IMR-90 (cell line): ENCODE measurements at regions not wholly inside any gene's neighbourhood (a gene's known extent, or its start where the extent isn't known, plus 50 kb on each side); places are given as distances from the start of the nearest gene placed in this dataset.

Source experiments
- ATAC-seq: fragments of 200-7000 bp; cut with Tn5 transposase; 2 replicates; pipeline ENCODE4 v1.9.1; 2020; ENCODE audit warnings: low read depth, mild to moderate bottlenecking, moderate library complexity
- BruUV-seq: library from RNA; stranded (reverse); fragments of 400-500 nt; replicated peaks from 2 replicates; lab custom pipeline; 2021; lab: Mats Ljungman, UMichigan
- CTCF ChIA-PET: fragments of 300-600 bp; formaldehyde crosslinking; extraction: SDS; loops from one replicate; lab custom pipeline; 2021; ENCODE audit warnings: antibody characterized with exemption; lab: Yijun Ruan, JAX
- POLR2A ChIA-PET: fragments of 300-600 bp; sonication (Branson Sonifier 250); formaldehyde crosslinking; loops from one replicate; lab custom pipeline; 2022; ENCODE audit warnings: antibody characterized with exemption; ENCODE audit not compliant: unreplicated experiment; lab: Charles Lee
- DNase-seq: peaks from one replicate; pipeline ENCODE4 v3.0.0; 2013
- H2AFZ ChIP-seq: replicated peaks from 2 replicates; pipeline ENCODE3; 2013; ENCODE audit warnings: low read length, mild to moderate bottlenecking; ENCODE audit not compliant: poor library complexity
- H2AK5ac ChIP-seq: 2 replicates; pipeline ENCODE4 v1.6.1; 2013; ENCODE audit warnings: low read depth, low read length, inconsistent platforms
- H2AK9ac ChIP-seq: replicated peaks from 2 replicates; pipeline ENCODE3; 2013; ENCODE audit warnings: mild to moderate bottlenecking, low read depth, low read length, moderate library complexity; ENCODE audit not compliant: poor library complexity
- H2BK120ac ChIP-seq: 2 replicates; pipeline ENCODE4 v1.6.1; 2013; ENCODE audit warnings: low read depth, low read length, inconsistent platforms
- H2BK15ac ChIP-seq: 3 replicates; pipeline ENCODE4 v1.6.1; 2013; ENCODE audit warnings: low read depth, low read length, inconsistent platforms
- H2BK20ac ChIP-seq: 2 replicates; pipeline ENCODE4 v1.6.1; 2013; ENCODE audit warnings: low read depth, mild to moderate bottlenecking, inconsistent platforms, low read length, moderate library complexity
- H2BK5ac ChIP-seq: 2 replicates; pipeline ENCODE4 v1.6.1; 2013; ENCODE audit warnings: mild to moderate bottlenecking, low read depth, low read length, inconsistent platforms; ENCODE audit not compliant: poor library complexity, severe bottlenecking
- H3K14ac ChIP-seq: replicated peaks from 2 replicates; pipeline ENCODE4 v1.6.1; 2013; ENCODE audit warnings: low read depth, low read length, inconsistent platforms
- H3K18ac ChIP-seq: 2 replicates; pipeline ENCODE4 v1.6.1; 2013; ENCODE audit warnings: low read depth, low read length, control low read depth
- H3K23ac ChIP-seq: 2 replicates; pipeline ENCODE4 v1.6.1; 2013; ENCODE audit warnings: low read depth, low read length, inconsistent platforms
- H3K27ac ChIP-seq: 2 replicates; pipeline ENCODE4 v1.5.1; 2013; ENCODE audit warnings: mild to moderate bottlenecking, control low read depth, low read length; ENCODE audit not compliant: insufficient read depth
- H3K27me3 ChIP-seq: 2 replicates; pipeline ENCODE4 v1.6.1; 2013; ENCODE audit warnings: low read length; ENCODE audit not compliant: control insufficient read depth, insufficient read depth
- H3K36me3 ChIP-seq: 2 replicates; pipeline ENCODE4 v1.6.1; 2013; ENCODE audit warnings: low read length, mixed read lengths; ENCODE audit not compliant: control insufficient read depth, insufficient read depth
- H3K4ac ChIP-seq: 2 replicates; pipeline ENCODE4 v1.6.1; 2013; ENCODE audit warnings: low read depth, low read length, inconsistent platforms
- H3K4me1 ChIP-seq: 2 replicates; pipeline ENCODE4 v1.6.1; 2013; ENCODE audit warnings: low read length, mixed read lengths; ENCODE audit not compliant: control insufficient read depth, insufficient read depth
- H3K4me2 ChIP-seq: 2 replicates; pipeline ENCODE4 v1.6.1; 2013; ENCODE audit warnings: low read depth, mild to moderate bottlenecking, control low read depth, low read length, moderate library complexity
- H3K4me3 ChIP-seq: 2 replicates; pipeline ENCODE4 v1.5.1; 2013; ENCODE audit warnings: low read depth, mild to moderate bottlenecking, control low read depth, low read length, moderate library complexity; ENCODE audit not compliant: insufficient read depth
- H3K56ac ChIP-seq: 2 replicates; pipeline ENCODE4 v1.6.1; 2013; ENCODE audit warnings: low read length, inconsistent platforms; ENCODE audit not compliant: insufficient read depth; ENCODE audit errors: extremely low read depth
- H3K79me1 ChIP-seq, 2 experiments: 2 replicates each; pipeline ENCODE4 v1.6.1; 2013; ENCODE audit warnings: low read length in 2 of 2, inconsistent platforms in 1 of 2, low read depth in 1 of 2
- H3K9ac ChIP-seq: 2 replicates; pipeline ENCODE4 v1.6.1; 2013; ENCODE audit warnings: low read depth, low read length, control low read depth
- H3K9me1 ChIP-seq: 2 replicates; pipeline ENCODE4 v1.6.1; 2013; ENCODE audit warnings: low read length, inconsistent platforms; ENCODE audit not compliant: insufficient read depth
- H3K9me3 ChIP-seq: 2 replicates; pipeline ENCODE4 v1.6.1; 2013; ENCODE audit warnings: low read length; ENCODE audit not compliant: control insufficient read depth, insufficient read depth
- H4K20me1 ChIP-seq: 2 replicates; pipeline ENCODE4 v1.6.1; 2013; ENCODE audit warnings: low read length, inconsistent platforms; ENCODE audit not compliant: insufficient read depth
- H4K5ac ChIP-seq: 2 replicates; pipeline ENCODE4 v1.6.1; 2013; ENCODE audit warnings: mild to moderate bottlenecking, low read depth, low read length, control low read depth
- H4K8ac ChIP-seq, 2 experiments: 2 replicates each; pipeline ENCODE4 v1.6.1; 2013; ENCODE audit warnings: low read depth in 2 of 2, low read length in 2 of 2, control low read depth in 1 of 2, inconsistent platforms in 1 of 2
- H4K91ac ChIP-seq: 2 replicates; pipeline ENCODE4 v1.6.1; 2013; ENCODE audit warnings: low read depth, low read length, inconsistent platforms; ENCODE audit not compliant: insufficient read depth
- BHLHE40 ChIP-seq: fragments of 150-350 bp; IDR thresholded peaks from 2 replicates; pipeline ENCODE4 v1.6.1; 2016; ENCODE audit warnings: mild to moderate bottlenecking, low read depth, low read length
- CEBPB ChIP-seq: IDR thresholded peaks from 2 replicates; pipeline ENCODE4 v1.6.1; 2012; ENCODE audit warnings: low read depth, low read length, improper control_type of control experiment
- CHD1 ChIP-seq: IDR thresholded peaks from 2 replicates; pipeline ENCODE4 v1.6.1; 2012; ENCODE audit warnings: low read depth, low read length, improper control_type of control experiment
- CTCF ChIP-seq: conservative IDR thresholded peaks from 2 replicates; pipeline ENCODE4 v1.5.1; 2012; ENCODE audit warnings: mild to moderate bottlenecking, low read depth, low read length, improper control_type of control experiment
- ELK1 ChIP-seq: fragments of 150-350 bp; IDR thresholded peaks from 2 replicates; pipeline ENCODE4 v1.6.1; 2016; ENCODE audit warnings: low read depth, mild to moderate bottlenecking, low read length, moderate library complexity, borderline replicate concordance
- FOS ChIP-seq: fragments of 150-350 bp; IDR thresholded peaks from 2 replicates; pipeline ENCODE4 v1.6.1; 2016; ENCODE audit warnings: low read depth, low read length
- MAFK ChIP-seq: IDR thresholded peaks from 2 replicates; pipeline ENCODE4 v1.6.1; 2012; ENCODE audit warnings: low read depth, low read length, improper control_type of control experiment
- MAZ ChIP-seq: IDR thresholded peaks from 2 replicates; pipeline ENCODE4 v1.6.1; 2012; ENCODE audit warnings: low read depth, mild to moderate bottlenecking, low read length, improper control_type of control experiment, moderate library complexity, borderline replicate concordance
- MXI1 ChIP-seq: IDR thresholded peaks from 2 replicates; pipeline ENCODE4 v1.6.1; 2012; ENCODE audit warnings: low read depth, mild to moderate bottlenecking, low read length, moderate library complexity, borderline replicate concordance
- NFE2L2 ChIP-seq: fragments of 150-350 bp; IDR thresholded peaks from 2 replicates; pipeline ENCODE4 v1.6.1; 2016; ENCODE audit warnings: low read depth, mild to moderate bottlenecking, low read length
- POLR2A ChIP-seq: IDR thresholded peaks from 2 replicates; pipeline ENCODE4 v1.6.1; 2012; ENCODE audit warnings: mild to moderate bottlenecking, low read depth, low read length
- RAD21 ChIP-seq: IDR thresholded peaks from 2 replicates; pipeline ENCODE4 v1.6.1; 2012; ENCODE audit warnings: low read length, improper control_type of control experiment
- RCOR1 ChIP-seq: IDR thresholded peaks from 2 replicates; pipeline ENCODE4 v1.6.1; 2012; ENCODE audit warnings: mild to moderate bottlenecking, low read length, improper control_type of control experiment; ENCODE audit not compliant: insufficient replicate concordance
- RFX5 ChIP-seq: IDR thresholded peaks from 2 replicates; pipeline ENCODE4 v1.8.0; 2012; ENCODE audit warnings: low read depth, mild to moderate bottlenecking, low read length, moderate library complexity
- SMC3 ChIP-seq: fragments of 150-350 bp; IDR thresholded peaks from 2 replicates; pipeline ENCODE4 v1.6.1; 2016; ENCODE audit warnings: low read depth, mild to moderate bottlenecking, antibody characterized with exemption, low read length, moderate library complexity
- USF2 ChIP-seq: fragments of 150-350 bp; IDR thresholded peaks from 2 replicates; pipeline ENCODE4 v1.6.1; 2017; ENCODE audit warnings: mild to moderate bottlenecking, antibody characterized with exemption, low read length, low read depth
- WGBS, 2 experiments: methylation state at CpG; one replicate each; pipeline versions ENCODE4 v1.1.5 to v1.1.7; 2013; ENCODE audit warnings: missing lambda C conversion rate in 2 of 2; ENCODE audit not compliant: insufficient read length in 1 of 2; ENCODE audit errors: extremely low coverage in 2 of 2; 5-methylcytosine and 5-hydroxymethylcytosine counted together
- dilution Hi-C: fragments of 300-500 bp; cut with HindIII; formaldehyde crosslinking; loops from one replicate; pipeline ENCODE4 v1.14.3; 2018; ENCODE audit warnings: low sequenced_read_pairs; ENCODE audit not compliant: unreplicated experiment
- in situ Hi-C: fragments of 300-500 bp; cut with MboI; formaldehyde crosslinking; loops from 3 replicates; pipeline ENCODE4 v1.14.3; 2019; ENCODE audit warnings: low sequenced_read_pairs, inconsistent platforms, mixed read lengths
- intact Hi-C: fragments of 100-400 bp; cut with micrococcal nuclease; formaldehyde crosslinking; loops from 2 replicates; pipeline ENCODE4 v1.10.0; 2022

GRCh38 chr2:147495734-147496133, 349.1 kb upstream of the ACVR2A start:
- Histone ChIP-seq H3K9ac (no peak overlapping the region), H4K8ac (no peak overlapping the region), H4K91ac (no peak overlapping the region), H3K14ac (no peak overlapping the region), H2AFZ (no peak overlapping the region), H3K27me3 (no peaks in the 10 kb centered on the region), H2AK5ac (no peak overlapping the region), H3K79me1 (no peaks in the 10 kb centered on the region), H3K4ac (no peak overlapping the region), H3K27ac (no peak overlapping the region), H3K4me3 (no peak overlapping the region), H2BK20ac (no peak overlapping the region), H2BK120ac (no peak overlapping the region), H4K5ac (no peak overlapping the region), H3K9me1 (no peaks in the 10 kb centered on the region), H3K4me1 (no peaks in the 10 kb centered on the region), H3K9me3 (no peaks in the 10 kb centered on the region), H2AK9ac (no peak overlapping the region), H3K18ac (no peak overlapping the region), H3K36me3 (no peaks in the 10 kb centered on the region), H3K4me2 (no peak overlapping the region), H2BK5ac (no peak overlapping the region), H4K20me1 (no peaks in the 10 kb centered on the region), H3K23ac (no peak overlapping the region), H3K56ac (no peak overlapping the region), H2BK15ac (no peak overlapping the region)
- in situ Hi-C loops, result no loop called here
- intact Hi-C loops, result no loop called here
- ATAC-seq (no peak), DNase-seq (no peak)
- CTCF ChIA-PET, result no interaction called here
- TF ChIP-seq BHLHE40 (no peak), RCOR1 (no peak), ELK1 (no peak), MAZ (no peak), POLR2A (no peak), MAFK (no peak), USF2 (no peak), MXI1 (no peak), NFE2L2 (no peak), CTCF (no peak), FOS (no peak), RAD21 (no peak), RFX5 (no peak), CEBPB (no peak), CHD1 (no peak), SMC3 (no peak)
- BruUV-seq, result no TSS peak
- dilution Hi-C loops, result no loop called here
- POLR2A ChIA-PET, result no interaction called here
- no CpG with 5 or more reads among the region's 5 CpGs for WGBS, 2 experiments
